AG04450 (cell line): ENCODE measurements at regions not wholly inside any gene's neighbourhood (a gene's known extent, or its start where the extent isn't known, plus 50 kb on each side); places are given as distances from the start of the nearest gene placed in this dataset.
A peak's percentile ranks its signal among the peaks of the same experiment; 100 is the strongest.
"Not testable (repeated sequence)": the region's sequence is repeated elsewhere in the genome, so short reads cannot be mapped to it uniquely, and the experiment has no call there.

Experiments
- CTCF ChIA-PET: fragments of 300-600, 350-600 bp; formaldehyde crosslinking; extraction: SDS; loops from one replicate; lab custom pipeline; 2022; ENCODE audit warnings: antibody characterized with exemption, inconsistent platforms; lab: Charles Lee
- POLR2A ChIA-PET: fragments of 350-600 bp; formaldehyde crosslinking; extraction: SDS; loops from one replicate; lab custom pipeline; 2021; ENCODE audit warnings: antibody characterized with exemption, inconsistent platforms; lab: Yijun Ruan, JAX
- DNase-seq: peaks from one replicate; pipeline ENCODE4 v3.0.0-alpha.2; 2011; ENCODE audit warnings: low read depth, low spot score
- H3K27ac ChIP-seq: one replicate; pipeline ENCODE4 v1.5.1; 2012; ENCODE audit warnings: low read depth, low read length, control low read depth
- H3K27me3 ChIP-seq: one replicate; pipeline ENCODE4 v1.6.0; 2012; ENCODE audit warnings: low read length; ENCODE audit not compliant: control insufficient read depth, insufficient read depth
- H3K4me3 ChIP-seq: 2 replicates; pipeline ENCODE4 v1.5.1; 2011; ENCODE audit warnings: mild to moderate bottlenecking, low read depth, low read length, control low read depth
- H3K9me3 ChIP-seq: 2 replicates; pipeline ENCODE4 v1.5.1; 2012; ENCODE audit warnings: low read length; ENCODE audit not compliant: control insufficient read depth, insufficient read depth
- TF ChIP-seq, protein P1 (sequence below): IDR thresholded peaks from 2 replicates; pipeline ENCODE4 v1.5.1; 2011; ENCODE audit warnings: low read depth, low read length, control low read depth, inconsistent platforms

DNA sequence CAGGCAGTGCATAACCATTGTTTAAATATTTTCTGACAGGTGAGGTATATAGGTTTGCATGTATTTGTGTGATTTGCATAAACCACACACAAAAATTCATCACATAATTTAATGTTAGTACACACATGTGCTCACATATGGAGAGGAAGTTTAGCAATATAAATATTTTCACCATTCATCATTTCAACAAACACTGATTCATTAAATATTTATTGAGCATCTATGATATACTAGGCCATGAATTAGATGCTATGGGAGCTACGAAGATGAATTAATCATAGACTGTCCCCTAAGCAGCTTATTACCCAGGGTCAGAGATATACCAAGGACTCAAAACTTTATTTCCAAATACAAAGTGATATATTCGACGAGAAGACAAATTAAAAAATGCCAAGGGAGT is 311.6 kb upstream of the PIK3C3 start:
- Histone ChIP-seq H3K27me3 (no peaks in the 10 kb centered on the region), H3K4me3 (no peak overlapping the region), H3K9me3 (no peaks in the 10 kb centered on the region), H3K27ac (no peak overlapping the region)
- ChIA-PET CTCF (no interaction called here), POLR2A (no interaction called here)
- DNase-seq: no peak
- TF ChIP-seq, protein P1, sequence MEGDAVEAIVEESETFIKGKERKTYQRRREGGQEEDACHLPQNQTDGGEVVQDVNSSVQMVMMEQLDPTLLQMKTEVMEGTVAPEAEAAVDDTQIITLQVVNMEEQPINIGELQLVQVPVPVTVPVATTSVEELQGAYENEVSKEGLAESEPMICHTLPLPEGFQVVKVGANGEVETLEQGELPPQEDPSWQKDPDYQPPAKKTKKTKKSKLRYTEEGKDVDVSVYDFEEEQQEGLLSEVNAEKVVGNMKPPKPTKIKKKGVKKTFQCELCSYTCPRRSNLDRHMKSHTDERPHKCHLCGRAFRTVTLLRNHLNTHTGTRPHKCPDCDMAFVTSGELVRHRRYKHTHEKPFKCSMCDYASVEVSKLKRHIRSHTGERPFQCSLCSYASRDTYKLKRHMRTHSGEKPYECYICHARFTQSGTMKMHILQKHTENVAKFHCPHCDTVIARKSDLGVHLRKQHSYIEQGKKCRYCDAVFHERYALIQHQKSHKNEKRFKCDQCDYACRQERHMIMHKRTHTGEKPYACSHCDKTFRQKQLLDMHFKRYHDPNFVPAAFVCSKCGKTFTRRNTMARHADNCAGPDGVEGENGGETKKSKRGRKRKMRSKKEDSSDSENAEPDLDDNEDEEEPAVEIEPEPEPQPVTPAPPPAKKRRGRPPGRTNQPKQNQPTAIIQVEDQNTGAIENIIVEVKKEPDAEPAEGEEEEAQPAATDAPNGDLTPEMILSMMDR: no peak

DNA sequence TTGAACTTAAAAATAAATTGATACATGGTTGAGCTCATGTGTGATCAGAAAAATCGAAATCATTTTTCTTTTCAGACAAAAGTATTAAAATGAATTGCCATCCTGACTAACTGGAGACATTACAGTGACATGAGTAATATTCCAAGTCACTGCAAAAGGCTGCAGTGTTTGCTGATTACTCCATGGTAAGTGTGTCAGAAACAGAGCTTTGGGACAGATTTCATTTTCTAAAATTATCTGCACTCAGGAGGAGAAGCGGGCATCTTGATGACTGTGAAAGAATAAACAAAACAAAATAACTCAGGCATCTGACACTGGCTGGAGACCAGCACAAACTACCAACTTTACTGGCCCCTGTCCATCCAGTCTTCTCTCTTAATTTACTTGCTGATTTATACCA is 312.3 kb upstream of the PIK3C3 start:
- TF ChIP-seq, protein P1: no peak
- POLR2A ChIA-PET: no interaction called here
- Histone ChIP-seq H3K9me3 (no peaks in the 10 kb centered on the region), H3K27ac (no peak overlapping the region), H3K27me3 (no peaks in the 10 kb centered on the region), H3K4me3 (no peak overlapping the region)
- no peak for DNase-seq
- CTCF ChIA-PET: no interaction called here

DNA sequence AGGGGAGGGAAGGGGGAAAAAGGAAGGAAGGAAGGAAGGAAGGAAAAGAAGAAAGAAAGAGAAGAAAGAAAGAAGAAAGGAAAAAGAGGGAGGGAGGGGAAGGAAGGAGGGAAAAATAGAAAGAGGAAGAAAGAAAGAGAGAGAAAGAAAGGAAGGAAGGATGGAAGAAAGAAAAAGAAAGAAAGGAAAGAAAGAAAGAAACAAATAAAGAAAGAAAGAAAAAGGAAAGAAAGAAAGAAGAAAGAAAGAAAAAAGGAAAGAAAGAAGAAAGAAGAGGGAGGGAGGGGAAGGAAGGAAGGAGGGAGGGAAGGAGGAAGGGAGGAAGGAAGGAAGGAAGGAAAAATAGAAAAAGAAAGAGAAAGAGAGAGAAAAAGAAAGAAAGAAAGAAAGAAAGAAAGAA is 315.8 kb upstream of the PIK3C3 start:
- POLR2A ChIA-PET: no interaction called here
- TF ChIP-seq, protein P1: no peak
- no peak for DNase-seq
- CTCF ChIA-PET: no interaction called here
- Histone ChIP-seq H3K27me3 (no peaks in the 10 kb centered on the region), H3K9me3 (no peaks in the 10 kb centered on the region), H3K4me3 (no peak overlapping the region), H3K27ac (no peak overlapping the region)

DNA sequence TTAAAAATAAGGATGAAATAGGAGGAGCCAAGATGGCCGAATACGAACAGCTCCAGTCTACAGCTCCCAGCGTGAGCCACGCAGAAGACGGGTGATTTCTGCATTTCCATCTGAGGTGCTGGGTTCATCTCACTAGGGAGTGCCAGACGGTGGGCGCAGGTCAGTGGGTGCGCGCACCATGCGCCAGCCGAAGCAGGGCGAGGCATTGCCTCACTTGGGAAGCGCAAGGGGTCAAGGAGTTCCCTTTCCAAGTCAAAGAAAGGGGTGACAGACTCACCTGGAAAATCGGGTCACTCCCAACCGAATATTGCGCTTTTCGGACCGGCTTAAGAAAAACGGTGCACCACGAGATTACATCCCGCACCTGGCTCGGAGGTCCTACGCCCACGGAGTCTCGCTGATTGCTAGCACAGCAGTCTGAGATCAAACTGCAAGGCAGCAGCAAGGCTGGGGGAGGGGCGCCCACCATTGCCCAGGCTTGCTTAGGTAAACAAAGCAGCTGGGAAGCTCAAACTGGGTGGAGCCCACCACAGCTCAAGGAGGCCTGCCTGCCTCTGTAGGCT is 323.2 kb upstream of the PIK3C3 start:
- POLR2A ChIA-PET, H3K27ac ChIP-seq, H3K9me3 ChIP-seq, H3K27me3 ChIP-seq, CTCF ChIA-PET, DNase-seq: not testable (repeated sequence)
- H3K4me3 ChIP-seq: peak overlapping the region; percentile 41

DNA sequence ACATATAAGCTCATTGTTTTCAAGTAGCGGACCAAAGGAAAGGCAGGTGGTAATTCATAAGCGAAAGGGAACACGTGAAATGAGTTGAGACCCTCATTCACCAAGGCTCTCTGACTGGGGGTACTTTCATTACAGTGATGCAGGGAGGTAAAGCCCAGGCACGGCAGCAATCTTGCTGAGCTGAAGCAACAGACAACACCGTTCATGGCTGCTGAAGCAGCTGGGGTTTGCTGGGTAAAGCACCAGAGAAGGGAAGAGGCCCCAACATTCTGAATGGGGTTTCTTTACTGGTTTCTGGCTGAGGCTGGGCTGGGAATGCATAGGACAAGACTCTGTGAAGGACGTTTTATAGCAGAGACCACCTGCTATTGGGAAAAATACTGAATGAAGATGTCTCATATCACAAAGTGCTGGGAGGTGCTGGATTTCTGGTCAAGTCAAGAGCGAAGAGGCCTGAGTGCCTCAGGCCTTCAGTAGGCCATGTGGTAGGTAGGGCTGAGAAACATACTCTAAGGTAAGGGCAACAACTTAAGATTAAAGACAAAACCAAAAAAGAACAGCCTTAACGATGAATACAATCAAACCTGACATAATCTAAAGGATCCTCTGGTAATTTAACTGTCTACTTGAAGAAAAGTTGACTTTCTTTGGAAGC is 324.7 kb upstream of the PIK3C3 start:
- Histone ChIP-seq H3K9me3 (no peaks in the 10 kb centered on the region; the same call in 1 of the 2 replicates), H3K27me3 (no peaks in the 10 kb centered on the region), H3K4me3 (no peak overlapping the region), H3K27ac (no peak overlapping the region)
- POLR2A ChIA-PET: no interaction called here
- TF ChIP-seq, protein P1: no peak
- no peak for DNase-seq
- CTCF ChIA-PET: no interaction called here
